OCI-LY3 (cell line): ENCODE measurements at regions not wholly inside any gene's neighbourhood (a gene's known extent, or its start where the extent isn't known, plus 50 kb on each side); places are given as distances from the start of the nearest gene placed in this dataset.

Source experiments
- CTCF ChIP-seq: fragments of 200-600, 300-600 bp; sonication (generic); IDR thresholded peaks from 2 replicates; pipeline ENCODE4 v1.5.1; 2014; ENCODE audit warnings: antibody characterized with exemption, low read length, low read depth
- EZH2phosphoT487 ChIP-seq: fragments of 200-600 bp; shearing (Covaris generic); IDR thresholded peaks from 2 replicates; pipeline ENCODE4 v1.6.1; 2018; ENCODE audit warnings: antibody characterized with exemption, mixed run types, low read depth

- TF ChIP-seq CTCF: no peak
- TF ChIP-seq EZH2phosphoT487: no peak
These were observed 436.7 kb downstream of the TNS3 start for GRCh38 chr7:47145186-47145725.
